GM12878 (cell line): ENCODE measurements at regions not wholly inside any gene's neighbourhood (a gene's known extent, or its start where the extent isn't known, plus 50 kb on each side); places are given as distances from the start of the nearest gene placed in this dataset.

ENCODE experiments used
- BCL11A ChIP-seq: IDR thresholded peaks from 2 replicates; pipeline ENCODE4 v1.6.1; 2011; ENCODE audit warnings: low read depth, low read length
- CBFB ChIP-seq: IDR thresholded peaks from 2 replicates; pipeline ENCODE4 v1.6.1; 2016; ENCODE audit warnings: antibody characterized with exemption, low read depth
- CHD2 ChIP-seq: IDR thresholded peaks from 2 replicates; pipeline ENCODE4 v1.6.1; 2011; ENCODE audit warnings: low read depth, low read length, improper control_type of control experiment, borderline replicate concordance
- HDAC6 ChIP-seq: fragments of 200-600 bp; sonication (generic); IDR thresholded peaks from one replicate; pipeline ENCODE4 v1.8.0; 2017; ENCODE audit warnings: antibody characterized with exemption; ENCODE audit not compliant: unreplicated experiment
- KLF5 ChIP-seq: fragments of 450-650 bp; IDR thresholded peaks from 2 replicates; pipeline ENCODE4 v1.6.1; 2014; ENCODE audit warnings: mild to moderate bottlenecking; ENCODE audit not compliant: partially characterized antibody
- MYC ChIP-seq: IDR thresholded peaks from 2 replicates; pipeline ENCODE4 v1.6.1; 2011; ENCODE audit warnings: mild to moderate bottlenecking, low read length, moderate library complexity, inconsistent platforms; ENCODE audit not compliant: insufficient read depth, insufficient replicate concordance, insufficient read length, severe bottlenecking
- NFYB ChIP-seq: IDR thresholded peaks from 2 replicates; pipeline ENCODE4 v1.6.1; 2011; ENCODE audit warnings: low read depth, mild to moderate bottlenecking, low read length, improper control_type of control experiment, moderate library complexity; ENCODE audit not compliant: insufficient read depth
- NR2C2 ChIP-seq: IDR thresholded peaks from 2 replicates; pipeline ENCODE4 v1.6.1; 2011; ENCODE audit warnings: borderline replicate concordance, low read depth; ENCODE audit not compliant: control insufficient read depth, insufficient read length
- POLR2A ChIP-seq: IDR thresholded peaks from 2 replicates; pipeline ENCODE4 v1.6.1; 2011; ENCODE audit warnings: low read depth, mild to moderate bottlenecking, low read length
- POLR2AphosphoS5 ChIP-seq: IDR thresholded peaks from 2 replicates; pipeline ENCODE4 v1.6.1; 2011; ENCODE audit warnings: mild to moderate bottlenecking, low read length, inconsistent platforms
- RAD21 ChIP-seq: IDR thresholded peaks from 2 replicates; pipeline ENCODE4 v1.6.1; 2011; ENCODE audit warnings: mild to moderate bottlenecking, low read depth, low read length, moderate library complexity; ENCODE audit not compliant: insufficient read depth
- TF ChIP-seq, protein P1 (sequence below), 3 experiments: IDR thresholded peaks in 2 of 3; conservative IDR thresholded peaks in 1 of 3; 2 replicates each; pipeline ENCODE4 v1.5.1; 2011; ENCODE audit warnings: low read depth in 3 of 3, low read length in 3 of 3, mild to moderate bottlenecking in 3 of 3, control low read depth in 2 of 3, moderate library complexity in 2 of 3, inconsistent platforms in 1 of 3, mixed read lengths in 1 of 3; ENCODE audit not compliant: control insufficient read depth in 2 of 3, insufficient read depth in 1 of 3; ENCODE audit errors: extremely low read depth in 1 of 3
- TF ChIP-seq, protein P2 (sequence below): IDR thresholded peaks from 2 replicates; pipeline ENCODE4 v1.6.1; 2012; ENCODE audit warnings: low read length, inconsistent platforms

GRCh38 chr22:49349181-49349835, 478.4 kb downstream of the BRD1 start:
- TF ChIP-seq RAD21 = no peak
- no peak for TF ChIP-seq NR2C2
- TF ChIP-seq POLR2A = no peak
- TF ChIP-seq, protein P1, sequence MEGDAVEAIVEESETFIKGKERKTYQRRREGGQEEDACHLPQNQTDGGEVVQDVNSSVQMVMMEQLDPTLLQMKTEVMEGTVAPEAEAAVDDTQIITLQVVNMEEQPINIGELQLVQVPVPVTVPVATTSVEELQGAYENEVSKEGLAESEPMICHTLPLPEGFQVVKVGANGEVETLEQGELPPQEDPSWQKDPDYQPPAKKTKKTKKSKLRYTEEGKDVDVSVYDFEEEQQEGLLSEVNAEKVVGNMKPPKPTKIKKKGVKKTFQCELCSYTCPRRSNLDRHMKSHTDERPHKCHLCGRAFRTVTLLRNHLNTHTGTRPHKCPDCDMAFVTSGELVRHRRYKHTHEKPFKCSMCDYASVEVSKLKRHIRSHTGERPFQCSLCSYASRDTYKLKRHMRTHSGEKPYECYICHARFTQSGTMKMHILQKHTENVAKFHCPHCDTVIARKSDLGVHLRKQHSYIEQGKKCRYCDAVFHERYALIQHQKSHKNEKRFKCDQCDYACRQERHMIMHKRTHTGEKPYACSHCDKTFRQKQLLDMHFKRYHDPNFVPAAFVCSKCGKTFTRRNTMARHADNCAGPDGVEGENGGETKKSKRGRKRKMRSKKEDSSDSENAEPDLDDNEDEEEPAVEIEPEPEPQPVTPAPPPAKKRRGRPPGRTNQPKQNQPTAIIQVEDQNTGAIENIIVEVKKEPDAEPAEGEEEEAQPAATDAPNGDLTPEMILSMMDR (IDR thresholded peaks at IDR 0.05 in 2 of 3, conservative IDR thresholded peaks at IDR 0.05 in 1 of 3; ENCODE audit: control insufficient read depth in 2 of 3, extremely low read depth in 1 of 3, insufficient read depth in 1 of 3, low read depth in 3 of 3, low read length in 3 of 3) = no peak
- no peak for TF ChIP-seq CBFB
- no peak for TF ChIP-seq HDAC6
- TF ChIP-seq, protein P2, sequence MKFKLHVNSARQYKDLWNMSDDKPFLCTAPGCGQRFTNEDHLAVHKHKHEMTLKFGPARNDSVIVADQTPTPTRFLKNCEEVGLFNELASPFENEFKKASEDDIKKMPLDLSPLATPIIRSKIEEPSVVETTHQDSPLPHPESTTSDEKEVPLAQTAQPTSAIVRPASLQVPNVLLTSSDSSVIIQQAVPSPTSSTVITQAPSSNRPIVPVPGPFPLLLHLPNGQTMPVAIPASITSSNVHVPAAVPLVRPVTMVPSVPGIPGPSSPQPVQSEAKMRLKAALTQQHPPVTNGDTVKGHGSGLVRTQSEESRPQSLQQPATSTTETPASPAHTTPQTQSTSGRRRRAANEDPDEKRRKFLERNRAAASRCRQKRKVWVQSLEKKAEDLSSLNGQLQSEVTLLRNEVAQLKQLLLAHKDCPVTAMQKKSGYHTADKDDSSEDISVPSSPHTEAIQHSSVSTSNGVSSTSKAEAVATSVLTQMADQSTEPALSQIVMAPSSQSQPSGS = no peak
- no peak for TF ChIP-seq CHD2
- no peak for TF ChIP-seq POLR2AphosphoS5
- no peak for TF ChIP-seq NFYB
- TF ChIP-seq BCL11A = no peak
- TF ChIP-seq MYC = no peak
- no peak for TF ChIP-seq KLF5
